Right ventricle myocardium superior (tissue), 1 donor: ENCODE measurements at regions not wholly inside any gene's neighbourhood (a gene's known extent, or its start where the extent isn't known, plus 50 kb on each side); places are given as distances from the start of the nearest gene placed in this dataset.
"Not testable (repeated sequence)": the region's sequence is repeated elsewhere in the genome, so short reads cannot be mapped to it uniquely, and the experiment has no call there.

Experiments used
- ATAC-seq: fragments of 200-7000 bp; cut with Tn5 transposase; one replicate; pipeline ENCODE4 v1.9.1; 2020; ENCODE audit warnings: mild to moderate bottlenecking; ENCODE audit not compliant: poor library complexity
- DNase-seq: peaks from one replicate; pipeline ENCODE4 v3.0.0-alpha.2; 2020
- intact Hi-C: fragments of 100-400 bp; cut with DNase I; formaldehyde crosslinking; loops from one replicate; pipeline ENCODE4 v1.11.2; 2022
- donor health status: DM: no; HTN: yes; CAD: no; lungs with severe emphysema.

- intact Hi-C loops, DNase-seq: not testable (repeated sequence)
These were observed 125.4 kb upstream of the TPTE start for GRCh38 chr21:10395963-10396362.

GRCh38 chr21:10397495-10397915 lies 123.9 kb upstream of the TPTE start:
- DNase-seq, intact Hi-C loops, ATAC-seq: not testable (repeated sequence)

More at GRCh38 chr21:10395963-10396362, 125.4 kb upstream of the TPTE start:
- ATAC-seq = not testable (repeated sequence)

- DNase-seq, ATAC-seq, intact Hi-C loops: not testable (repeated sequence)
These were observed 122.5 kb upstream of the TPTE start for GRCh38 chr21:10398692-10399489.

- DNase-seq, intact Hi-C loops: not testable (repeated sequence)
- ATAC-seq = peak; percentile 25
These were observed 120.6 kb upstream of the TPTE start for GRCh38 chr21:10400622-10401361.

- DNase-seq, ATAC-seq, intact Hi-C loops: not testable (repeated sequence)
These were observed 118.9 kb upstream of the TPTE start for GRCh38 chr21:10402461-10402860.

- DNase-seq, ATAC-seq: not testable (repeated sequence)
These were observed 116.1 kb upstream of the TPTE start for GRCh38 chr21:10405331-10405730.

GRCh38 chr21:10409786-10410185 lies 111.6 kb upstream of the TPTE start:
- DNase-seq, ATAC-seq, intact Hi-C loops: not testable (repeated sequence)

More at GRCh38 chr21:10405331-10405730, 116.1 kb upstream of the TPTE start:
- intact Hi-C loops = not testable (repeated sequence)

- ATAC-seq, DNase-seq, intact Hi-C loops: not testable (repeated sequence)
These were observed 110.9 kb upstream of the TPTE start for GRCh38 chr21:10410354-10410929.

GRCh38 chr21:10411776-10412526 lies 109.4 kb upstream of the TPTE start:
- DNase-seq, intact Hi-C loops, ATAC-seq: not testable (repeated sequence)

- DNase-seq, intact Hi-C loops, ATAC-seq: not testable (repeated sequence)
These were observed 108.5 kb upstream of the TPTE start for GRCh38 chr21:10412928-10413246.

GRCh38 chr21:10413247-10414120 lies 107.9 kb upstream of the TPTE start:
- ATAC-seq, DNase-seq, intact Hi-C loops: not testable (repeated sequence)

- DNase-seq, ATAC-seq, intact Hi-C loops: not testable (repeated sequence)
These were observed 107.1 kb upstream of the TPTE start for GRCh38 chr21:10414121-10414924.

GRCh38 chr21:10414925-10415254 lies 106.5 kb upstream of the TPTE start:
- DNase-seq = peak; percentile 45
- ATAC-seq, intact Hi-C loops: not testable (repeated sequence)

GRCh38 chr21:10415456-10415855 lies 105.9 kb upstream of the TPTE start:
- intact Hi-C loops, ATAC-seq: not testable (repeated sequence)
- DNase-seq = peak; percentile 56

- DNase-seq, intact Hi-C loops: not testable (repeated sequence)
- ATAC-seq = peak; percentile 29
These were observed 105.5 kb upstream of the TPTE start for GRCh38 chr21:10415859-10416258.

- intact Hi-C loops, DNase-seq: not testable (repeated sequence)
- peak; percentile 7 for ATAC-seq
These were observed 104.5 kb upstream of the TPTE start for GRCh38 chr21:10416691-10417447.
